K562 (cell line): ENCODE measurements at regions not wholly inside any gene's neighbourhood (a gene's known extent, or its start where the extent isn't known, plus 50 kb on each side); places are given as distances from the start of the nearest gene placed in this dataset.

Experiments
- ATAC-seq: fragments of 200-7000 bp; cut with Tn5 transposase; 3 replicates; pipeline ENCODE4 v1.9.1; 2020; ENCODE audit warnings: moderate library complexity
- BruUV-seq: library from RNA; stranded (reverse); fragments of 400-500 nt; replicated peaks from 2 replicates; lab custom pipeline; 2021; lab: Mats Ljungman, UMichigan
- CTCF ChIA-PET: fragments of 300-600 bp; formaldehyde crosslinking; extraction: SDS; loops from one replicate; lab custom pipeline; 2021; ENCODE audit warnings: low intra/inter-chr PET ratio; lab: Yijun Ruan, JAX
- POLR2A ChIA-PET: fragments of 300-600, 350-650 bp; sonication (Branson Sonifier 250); formaldehyde crosslinking; extraction: SDS; loops from one replicate; lab custom pipeline; 2021; ENCODE audit warnings: antibody characterized with exemption, inconsistent platforms; lab: Yijun Ruan, JAX
- DNase-seq, 4 experiments: peaks; one replicate each; pipeline versions ENCODE4 v3.0.0 to v3.0.0-alpha.2; 2011 to 2018; ENCODE audit warnings: low spot score in 3 of 4, mixed read lengths in 3 of 4; ENCODE audit errors: extremely low read depth in 1 of 4
- FAIRE-seq: peaks from 2 replicates; lab custom pipeline; 2011; peaks lifted over from hg19 to GRCh38; lab: Jason Lieb, UNC
- H2AFZ ChIP-seq: 2 replicates; pipeline ENCODE4 v1.6.0; 2011; ENCODE audit warnings: low read depth, low read length, control low read depth, inconsistent platforms
- H3K27ac ChIP-seq: fragments of 200-600 bp; 3 replicates; pipeline ENCODE4 v1.8.0; 2011; ENCODE audit warnings: low read depth, mild to moderate bottlenecking, control low read depth, inconsistent platforms, low read length, moderate library complexity, mixed read lengths; ENCODE audit errors: extremely low read depth
- H3K27me3 ChIP-seq, 2 experiments: fragments of 300-600 bp in 1 of 2; 2 replicates in 1 of 2; 3 replicates in 1 of 2; pipeline versions ENCODE4 v1.6.0 to v1.8.0; 2011; ENCODE audit warnings: inconsistent platforms in 2 of 2, low read length in 2 of 2, mild to moderate bottlenecking in 1 of 2, mixed read lengths in 1 of 2, moderate library complexity in 1 of 2; ENCODE audit not compliant: control insufficient read depth in 2 of 2, insufficient read depth in 2 of 2
- H3K36me3 ChIP-seq: fragments of 300-600 bp; 3 replicates; pipeline ENCODE4 v1.8.0; 2011; ENCODE audit warnings: mild to moderate bottlenecking, low read length, inconsistent platforms; ENCODE audit not compliant: control insufficient read depth, insufficient read depth
- H3K4me1 ChIP-seq, 2 experiments: fragments of 200-600 bp in 1 of 2; replicated peaks in 1 of 2; 2 replicates in 1 of 2; 3 replicates in 1 of 2; pipeline versions ENCODE4 v1.5.1 to v1.8.0; 2011; ENCODE audit warnings: inconsistent platforms in 2 of 2, low read length in 2 of 2, mild to moderate bottlenecking in 1 of 2, mixed read lengths in 1 of 2, moderate library complexity in 1 of 2; ENCODE audit not compliant: control insufficient read depth in 2 of 2, insufficient read depth in 2 of 2
- H3K4me2 ChIP-seq: 2 replicates; pipeline ENCODE4 v1.6.1; 2011; ENCODE audit warnings: low read length, control low read depth, inconsistent platforms, mixed read lengths; ENCODE audit not compliant: insufficient read depth
- H3K4me3 ChIP-seq: fragments of 200-600 bp; sonication (generic), shearing (Covaris generic); 2 replicates; pipeline ENCODE4 v1.5.1; 2016; ENCODE audit warnings: control low read depth, inconsistent platforms
- H3K79me2 ChIP-seq: fragments of 200-600 bp; 3 replicates; pipeline ENCODE4 v1.8.0; 2011; ENCODE audit warnings: low read length, inconsistent platforms; ENCODE audit not compliant: control insufficient read depth, insufficient read depth
- H3K9ac ChIP-seq, 2 experiments: 2 replicates each; pipeline versions ENCODE4 v1.6.0 to v1.6.1; 2011; ENCODE audit warnings: low read depth in 2 of 2, low read length in 2 of 2, control low read depth in 1 of 2, inconsistent platforms in 1 of 2, mild to moderate bottlenecking in 1 of 2, mixed read lengths in 1 of 2; ENCODE audit not compliant: insufficient read depth in 1 of 2
- H3K9me1 ChIP-seq: one replicate; pipeline ENCODE4 v1.6.0; 2011; ENCODE audit warnings: inconsistent platforms, mild to moderate bottlenecking, low read length, moderate library complexity; ENCODE audit not compliant: control insufficient read depth, insufficient read depth
- H3K9me3 ChIP-seq: replicated peaks from 2 replicates; pipeline ENCODE4 v1.5.1; 2011; ENCODE audit warnings: low read depth, low read length, inconsistent platforms; ENCODE audit not compliant: control insufficient read depth, insufficient read depth
- H4K20me1 ChIP-seq: replicated peaks from 2 replicates; pipeline ENCODE4 v1.6.1; 2011; ENCODE audit warnings: low read length, inconsistent platforms, mixed read lengths; ENCODE audit not compliant: control insufficient read depth, insufficient read depth
- ETV6 ChIP-seq, 3 experiments: fragments of 150-350 bp in 1 of 3; sonication (generic) in 1 of 3; formaldehyde crosslinking in 1 of 3; IDR thresholded peaks; 2 replicates each; pipeline versions ENCODE4 v1.6.1 to v1.8.0; 2014 to 2022; ENCODE audit warnings: borderline replicate concordance in 2 of 3, low read depth in 2 of 3, antibody characterized with exemption in 1 of 3, low read length in 1 of 3, mild to moderate bottlenecking in 1 of 3, missing genetic modification reagents in 1 of 3
- GTF2A2 ChIP-seq: IDR thresholded peaks from 2 replicates; pipeline ENCODE4 v1.6.1; 2016; ENCODE audit warnings: mild to moderate bottlenecking, missing genetic modification characterization, missing compliant biosample characterization
- MEIS2 ChIP-seq: fragments of 450-650 bp; IDR thresholded peaks from 2 replicates; pipeline ENCODE4 v1.6.1; 2014; ENCODE audit warnings: mild to moderate bottlenecking; ENCODE audit not compliant: partially characterized antibody
- SMAD3 ChIP-seq: fragments of 450-650 bp; formaldehyde crosslinking; conservative IDR thresholded peaks from 2 replicates; pipeline ENCODE4 v1.4.0; 2020; ENCODE audit warnings: mild to moderate bottlenecking
- TCFL5 ChIP-seq: fragments of 250-450 bp; sonication (Bioruptor Pico); conservative IDR thresholded peaks from 2 replicates; pipeline ENCODE4 v1.6.1; 2021; ENCODE audit warnings: mild to moderate bottlenecking, moderate library complexity, matching md5 sums
- WGBS: fragments of 100-300 bp; shearing (Covaris generic); methylation state at CpG from one replicate; pipeline ENCODE4 v1.1.6; 2016; ENCODE audit warnings: low coverage, mixed read lengths; ENCODE audit not compliant: insufficient coverage; ENCODE audit errors: missing lambda C conversion rate; 5-methylcytosine and 5-hydroxymethylcytosine counted together
- in situ Hi-C: fragments of 300-500 bp; cut with MboI; formaldehyde crosslinking; loops from 4 replicates; pipeline ENCODE4 v1.15.0; 2018; ENCODE audit warnings: inconsistent platforms, mixed read lengths
- intact Hi-C: fragments of 100-400 bp; cut with micrococcal nuclease; formaldehyde crosslinking; loops from 2 replicates; pipeline ENCODE4 v1.14.2; 2022
- TF ChIP-seq, protein P1 (sequence below): fragments of 250-450 bp; sonication (Bioruptor Pico); IDR thresholded peaks from 2 replicates; pipeline ENCODE4 v1.9.0; 2021; ENCODE audit warnings: mild to moderate bottlenecking
- TF ChIP-seq, protein P2 (sequence below), 2 experiments: IDR thresholded peaks; 2 replicates each; pipeline ENCODE4 v1.6.1; 2012; ENCODE audit warnings: improper control_type of control experiment in 2 of 2, low read depth in 2 of 2, low read length in 2 of 2, borderline replicate concordance in 1 of 2
- TF ChIP-seq, protein P3 (sequence below): sonication (generic); formaldehyde crosslinking; IDR thresholded peaks from 2 replicates; pipeline ENCODE4 v1.8.1; 2023; ENCODE audit warnings: mild to moderate bottlenecking, missing genetic modification reagents
- TF ChIP-seq, protein P4 (sequence below): fragments of 450-650 bp; formaldehyde crosslinking; IDR thresholded peaks from 2 replicates; pipeline ENCODE4 v1.4.0; 2020; ENCODE audit warnings: mild to moderate bottlenecking, moderate library complexity

DNA sequence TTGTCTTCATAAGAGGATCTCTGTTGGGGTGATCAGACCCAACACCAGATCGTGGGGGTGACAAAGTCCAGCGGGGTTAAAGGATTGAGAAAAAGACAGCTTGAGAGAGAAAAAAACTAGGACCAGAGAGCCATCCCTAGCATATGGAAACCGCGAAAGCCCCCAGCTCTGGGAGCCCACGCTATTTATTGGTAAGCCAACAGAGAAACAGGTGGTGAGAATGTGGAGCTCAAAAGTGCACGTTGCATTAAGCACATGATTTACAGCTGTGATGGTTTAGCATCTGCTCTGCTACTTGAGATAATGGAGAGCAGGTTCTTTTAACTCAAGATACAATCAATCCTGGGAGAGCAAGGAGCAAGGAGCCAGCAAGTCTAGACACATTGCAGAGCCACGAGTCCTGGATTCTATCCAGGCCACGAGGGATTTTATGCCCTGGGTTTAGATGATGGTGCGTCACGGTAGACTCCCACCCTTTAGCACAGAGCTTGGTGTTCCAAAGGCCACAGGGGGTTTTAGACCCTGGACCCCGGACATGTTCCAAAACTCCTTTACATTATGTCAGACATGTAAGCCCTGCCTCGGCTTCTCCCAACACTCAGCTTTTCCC lies 755.2 kb upstream of the SORCS1 start:
- CTCF ChIA-PET: no interaction called here
- intact Hi-C loops (no loop called here), in situ Hi-C loops (no loop called here)
- H3K27ac ChIP-seq: no peak overlapping the region
- no peaks in the 10 kb centered on the region for H3K9me1 ChIP-seq
- ATAC-seq (no peak), DNase-seq (no peak), FAIRE-seq (no peak)
- H4K20me1 ChIP-seq: no peaks in the 10 kb centered on the region
- no peaks in the 10 kb centered on the region for H3K79me2 ChIP-seq
- H3K9ac ChIP-seq: no peak overlapping the region
- H3K4me1 ChIP-seq: no peaks in the 10 kb centered on the region
- 3% methylated on average over 12 of the region's 12 CpGs for WGBS
- BruUV-seq: no TSS peak
- H3K4me2 ChIP-seq: no peak overlapping the region
- no peak overlapping the region for H2AFZ ChIP-seq
- no peaks in the 10 kb centered on the region for H3K27me3 ChIP-seq
- no peak overlapping the region for H3K4me3 ChIP-seq
- no peaks in the 10 kb centered on the region for H3K36me3 ChIP-seq
- POLR2A ChIA-PET: no interaction called here
- H3K9me3 ChIP-seq: no peaks in the 10 kb centered on the region
- TF ChIP-seq, protein P1, sequence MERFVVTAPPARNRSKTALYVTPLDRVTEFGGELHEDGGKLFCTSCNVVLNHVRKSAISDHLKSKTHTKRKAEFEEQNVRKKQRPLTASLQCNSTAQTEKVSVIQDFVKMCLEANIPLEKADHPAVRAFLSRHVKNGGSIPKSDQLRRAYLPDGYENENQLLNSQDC (CRISPR knock-in tag): no peak
- no peak for TF ChIP-seq SMAD3 (CRISPR knock-in tag)
- no peak for TF ChIP-seq MEIS2
- TF ChIP-seq, protein P2, sequence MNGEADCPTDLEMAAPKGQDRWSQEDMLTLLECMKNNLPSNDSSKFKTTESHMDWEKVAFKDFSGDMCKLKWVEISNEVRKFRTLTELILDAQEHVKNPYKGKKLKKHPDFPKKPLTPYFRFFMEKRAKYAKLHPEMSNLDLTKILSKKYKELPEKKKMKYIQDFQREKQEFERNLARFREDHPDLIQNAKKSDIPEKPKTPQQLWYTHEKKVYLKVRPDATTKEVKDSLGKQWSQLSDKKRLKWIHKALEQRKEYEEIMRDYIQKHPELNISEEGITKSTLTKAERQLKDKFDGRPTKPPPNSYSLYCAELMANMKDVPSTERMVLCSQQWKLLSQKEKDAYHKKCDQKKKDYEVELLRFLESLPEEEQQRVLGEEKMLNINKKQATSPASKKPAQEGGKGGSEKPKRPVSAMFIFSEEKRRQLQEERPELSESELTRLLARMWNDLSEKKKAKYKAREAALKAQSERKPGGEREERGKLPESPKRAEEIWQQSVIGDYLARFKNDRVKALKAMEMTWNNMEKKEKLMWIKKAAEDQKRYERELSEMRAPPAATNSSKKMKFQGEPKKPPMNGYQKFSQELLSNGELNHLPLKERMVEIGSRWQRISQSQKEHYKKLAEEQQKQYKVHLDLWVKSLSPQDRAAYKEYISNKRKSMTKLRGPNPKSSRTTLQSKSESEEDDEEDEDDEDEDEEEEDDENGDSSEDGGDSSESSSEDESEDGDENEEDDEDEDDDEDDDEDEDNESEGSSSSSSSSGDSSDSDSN (IDR thresholded peaks at IDR 0.05; ENCODE audit: borderline replicate concordance in 1 of 2, low read depth in 2 of 2, low read length in 2 of 2): no peak
- TF ChIP-seq GTF2A2 (tag): no peak
- TF ChIP-seq, protein P3, sequence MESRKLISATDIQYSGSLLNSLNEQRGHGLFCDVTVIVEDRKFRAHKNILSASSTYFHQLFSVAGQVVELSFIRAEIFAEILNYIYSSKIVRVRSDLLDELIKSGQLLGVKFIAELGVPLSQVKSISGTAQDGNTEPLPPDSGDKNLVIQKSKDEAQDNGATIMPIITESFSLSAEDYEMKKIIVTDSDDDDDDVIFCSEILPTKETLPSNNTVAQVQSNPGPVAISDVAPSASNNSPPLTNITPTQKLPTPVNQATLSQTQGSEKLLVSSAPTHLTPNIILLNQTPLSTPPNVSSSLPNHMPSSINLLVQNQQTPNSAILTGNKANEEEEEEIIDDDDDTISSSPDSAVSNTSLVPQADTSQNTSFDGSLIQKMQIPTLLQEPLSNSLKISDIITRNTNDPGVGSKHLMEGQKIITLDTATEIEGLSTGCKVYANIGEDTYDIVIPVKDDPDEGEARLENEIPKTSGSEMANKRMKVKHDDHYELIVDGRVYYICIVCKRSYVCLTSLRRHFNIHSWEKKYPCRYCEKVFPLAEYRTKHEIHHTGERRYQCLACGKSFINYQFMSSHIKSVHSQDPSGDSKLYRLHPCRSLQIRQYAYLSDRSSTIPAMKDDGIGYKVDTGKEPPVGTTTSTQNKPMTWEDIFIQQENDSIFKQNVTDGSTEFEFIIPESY: no peak
- TF ChIP-seq ETV6 (IDR thresholded peaks at IDR 0.05; ENCODE audit: borderline replicate concordance in 1 of 2, low read depth in 2 of 2, low read length in 1 of 2): no peak
- no peak for TF ChIP-seq ETV6 (CRISPR knock-in tag; IDR thresholded peaks at IDR 0.05; ENCODE audit: borderline replicate concordance)
- TF ChIP-seq, protein P4, sequence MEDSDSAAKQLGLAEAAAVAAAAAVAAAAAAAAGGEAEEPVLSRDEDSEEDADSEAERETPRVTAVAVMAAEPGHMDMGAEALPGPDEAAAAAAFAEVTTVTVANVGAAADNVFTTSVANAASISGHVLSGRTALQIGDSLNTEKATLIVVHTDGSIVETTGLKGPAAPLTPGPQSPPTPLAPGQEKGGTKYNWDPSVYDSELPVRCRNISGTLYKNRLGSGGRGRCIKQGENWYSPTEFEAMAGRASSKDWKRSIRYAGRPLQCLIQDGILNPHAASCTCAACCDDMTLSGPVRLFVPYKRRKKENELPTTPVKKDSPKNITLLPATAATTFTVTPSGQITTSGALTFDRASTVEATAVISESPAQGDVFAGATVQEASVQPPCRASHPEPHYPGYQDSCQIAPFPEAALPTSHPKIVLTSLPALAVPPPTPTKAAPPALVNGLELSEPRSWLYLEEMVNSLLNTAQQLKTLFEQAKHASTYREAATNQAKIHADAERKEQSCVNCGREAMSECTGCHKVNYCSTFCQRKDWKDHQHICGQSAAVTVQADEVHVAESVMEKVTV: no peak
- TF ChIP-seq TCFL5: no peak
